ENCODE measurements at regions not wholly inside any gene's neighbourhood (a gene's known extent, or its start where the extent isn't known, plus 50 kb on each side); places are given as distances from the start of the nearest gene placed in this dataset.

DNA sequence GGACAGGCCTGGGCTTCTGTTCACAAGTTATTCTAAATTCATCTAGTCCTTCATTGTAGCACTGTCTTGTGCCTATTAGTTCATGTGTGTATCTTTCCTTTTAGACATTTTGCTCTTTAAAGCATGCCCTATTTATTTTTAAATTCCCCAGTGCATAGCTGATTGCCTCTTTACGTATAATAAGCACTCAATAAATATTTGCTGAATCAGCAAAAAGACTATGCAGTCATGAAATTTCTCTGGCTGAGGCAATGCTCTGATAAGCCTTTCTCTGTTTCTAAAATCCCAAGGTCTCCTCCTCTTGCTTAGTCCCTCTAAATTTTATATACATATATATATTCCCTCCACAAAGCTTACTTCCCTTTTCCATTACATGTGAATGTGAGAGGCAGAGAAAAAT, 315.9 kb upstream of the PCSK5 start:
- Histone ChIP-seq H3K4me3 (no peak overlapping the region), H4K20me1 (replicated peaks; ENCODE audit: insufficient read depth) (no peaks in the 10 kb centered on the region), H3K9me2 (ENCODE audit: insufficient read depth) (0 out of 2 replicates have a peak, but pooled peaks cover 8% of the 10 kb centered on the region), H2AFZ (no peak overlapping the region), H3K4me2 (no peak overlapping the region), H3K79me2 (replicated peaks; ENCODE audit: insufficient read depth) (no peaks in the 10 kb centered on the region), H3K27me3 (ENCODE audit: insufficient read depth) (no peaks in the 10 kb centered on the region), H3F3A (replicated peaks; ENCODE audit: low read depth) (no peaks in the 10 kb centered on the region), H3K27ac (ENCODE audit: low read depth) (no peak overlapping the region), H3K36me3 (ENCODE audit: insufficient read depth) (no peaks in the 10 kb centered on the region), H3K4me1 (ENCODE audit: insufficient read depth) (peaks cover 8% of the 10 kb centered on the region; the same call in 1 of the 2 replicates)
- peaks cover 13% of the 10 kb centered on the region for H3K4me1 Mint-ChIP-seq
- DNase-seq (ENCODE audit: low spot score) (no peak), ATAC-seq (no peak)
- H3K36me3 Mint-ChIP-seq (ENCODE audit: low read depth): no peaks in the 10 kb centered on the region
- no peak overlapping the region for H3K27ac Mint-ChIP-seq
- no peak for TF ChIP-seq POLR2AphosphoS5 (IDR thresholded peaks at IDR 0.05; ENCODE audit: low read depth)
- TF ChIP-seq STAT1 (IDR thresholded peaks at IDR 0.05; ENCODE audit: unreplicated experiment): no peak
- TF ChIP-seq JUNB (IDR thresholded peaks at IDR 0.05; ENCODE audit: unreplicated experiment): no peak
- TF ChIP-seq EZH2phosphoT487 (IDR thresholded peaks at IDR 0.05; ENCODE audit: unreplicated experiment): no peak
- TF ChIP-seq EZH2 (IDR thresholded peaks at IDR 0.05; ENCODE audit: low read depth, unreplicated experiment): no peak
- TF ChIP-seq, protein P1, sequence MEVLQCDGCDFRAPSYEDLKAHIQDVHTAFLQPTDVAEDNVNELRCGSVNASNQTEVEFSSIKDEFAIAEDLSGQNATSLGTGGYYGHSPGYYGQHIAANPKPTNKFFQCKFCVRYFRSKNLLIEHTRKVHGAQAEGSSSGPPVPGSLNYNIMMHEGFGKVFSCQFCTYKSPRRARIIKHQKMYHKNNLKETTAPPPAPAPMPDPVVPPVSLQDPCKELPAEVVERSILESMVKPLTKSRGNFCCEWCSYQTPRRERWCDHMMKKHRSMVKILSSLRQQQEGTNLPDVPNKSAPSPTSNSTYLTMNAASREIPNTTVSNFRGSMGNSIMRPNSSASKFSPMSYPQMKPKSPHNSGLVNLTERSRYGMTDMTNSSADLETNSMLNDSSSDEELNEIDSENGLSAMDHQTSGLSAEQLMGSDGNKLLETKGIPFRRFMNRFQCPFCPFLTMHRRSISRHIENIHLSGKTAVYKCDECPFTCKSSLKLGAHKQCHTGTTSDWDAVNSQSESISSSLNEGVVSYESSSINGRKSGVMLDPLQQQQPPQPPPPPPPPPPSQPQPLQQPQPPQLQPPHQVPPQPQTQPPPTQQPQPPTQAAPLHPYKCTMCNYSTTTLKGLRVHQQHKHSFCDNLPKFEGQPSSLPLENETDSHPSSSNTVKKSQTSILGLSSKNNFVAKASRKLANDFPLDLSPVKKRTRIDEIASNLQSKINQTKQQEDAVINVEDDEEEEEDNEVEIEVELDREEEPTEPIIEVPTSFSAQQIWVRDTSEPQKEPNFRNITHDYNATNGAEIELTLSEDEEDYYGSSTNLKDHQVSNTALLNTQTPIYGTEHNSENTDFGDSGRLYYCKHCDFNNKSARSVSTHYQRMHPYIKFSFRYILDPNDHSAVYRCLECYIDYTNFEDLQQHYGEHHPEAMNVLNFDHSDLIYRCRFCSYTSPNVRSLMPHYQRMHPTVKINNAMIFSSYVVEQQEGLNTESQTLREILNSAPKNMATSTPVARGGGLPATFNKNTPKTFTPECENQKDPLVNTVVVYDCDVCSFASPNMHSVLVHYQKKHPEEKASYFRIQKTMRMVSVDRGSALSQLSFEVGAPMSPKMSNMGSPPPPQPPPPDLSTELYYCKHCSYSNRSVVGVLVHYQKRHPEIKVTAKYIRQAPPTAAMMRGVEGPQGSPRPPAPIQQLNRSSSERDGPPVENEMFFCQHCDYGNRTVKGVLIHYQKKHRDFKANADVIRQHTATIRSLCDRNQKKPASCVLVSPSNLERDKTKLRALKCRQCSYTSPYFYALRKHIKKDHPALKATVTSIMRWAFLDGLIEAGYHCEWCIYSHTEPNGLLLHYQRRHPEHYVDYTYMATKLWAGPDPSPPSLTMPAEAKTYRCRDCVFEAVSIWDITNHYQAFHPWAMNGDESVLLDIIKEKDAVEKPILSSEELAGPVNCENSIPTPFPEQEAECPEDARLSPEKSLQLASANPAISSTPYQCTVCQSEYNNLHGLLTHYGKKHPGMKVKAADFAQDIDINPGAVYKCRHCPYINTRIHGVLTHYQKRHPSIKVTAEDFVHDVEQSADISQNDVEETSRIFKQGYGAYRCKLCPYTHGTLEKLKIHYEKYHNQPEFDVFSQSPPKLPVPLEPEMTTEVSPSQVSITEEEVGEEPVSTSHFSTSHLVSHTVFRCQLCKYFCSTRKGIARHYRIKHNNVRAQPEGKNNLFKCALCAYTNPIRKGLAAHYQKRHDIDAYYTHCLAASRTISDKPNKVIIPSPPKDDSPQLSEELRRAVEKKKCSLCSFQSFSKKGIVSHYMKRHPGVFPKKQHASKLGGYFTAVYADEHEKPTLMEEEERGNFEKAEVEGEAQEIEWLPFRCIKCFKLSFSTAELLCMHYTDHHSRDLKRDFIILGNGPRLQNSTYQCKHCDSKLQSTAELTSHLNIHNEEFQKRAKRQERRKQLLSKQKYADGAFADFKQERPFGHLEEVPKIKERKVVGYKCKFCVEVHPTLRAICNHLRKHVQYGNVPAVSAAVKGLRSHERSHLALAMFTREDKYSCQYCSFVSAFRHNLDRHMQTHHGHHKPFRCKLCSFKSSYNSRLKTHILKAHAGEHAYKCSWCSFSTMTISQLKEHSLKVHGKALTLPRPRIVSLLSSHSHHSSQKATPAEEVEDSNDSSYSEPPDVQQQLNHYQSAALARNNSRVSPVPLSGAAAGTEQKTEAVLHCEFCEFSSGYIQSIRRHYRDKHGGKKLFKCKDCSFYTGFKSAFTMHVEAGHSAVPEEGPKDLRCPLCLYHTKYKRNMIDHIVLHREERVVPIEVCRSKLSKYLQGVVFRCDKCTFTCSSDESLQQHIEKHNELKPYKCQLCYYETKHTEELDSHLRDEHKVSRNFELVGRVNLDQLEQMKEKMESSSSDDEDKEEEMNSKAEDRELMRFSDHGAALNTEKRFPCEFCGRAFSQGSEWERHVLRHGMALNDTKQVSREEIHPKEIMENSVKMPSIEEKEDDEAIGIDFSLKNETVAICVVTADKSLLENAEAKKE (CRISPR knock-in tag; IDR thresholded peaks at IDR 0.05): no peak
- no peaks in the 10 kb centered on the region for H3K27me3 Mint-ChIP-seq (ENCODE audit: insufficient read depth, low read depth, poor library complexity)
- no peaks in the 10 kb centered on the region for H3K9me3 Mint-ChIP-seq
- no peak overlapping the region for H3K4me3 Mint-ChIP-seq

DNA sequence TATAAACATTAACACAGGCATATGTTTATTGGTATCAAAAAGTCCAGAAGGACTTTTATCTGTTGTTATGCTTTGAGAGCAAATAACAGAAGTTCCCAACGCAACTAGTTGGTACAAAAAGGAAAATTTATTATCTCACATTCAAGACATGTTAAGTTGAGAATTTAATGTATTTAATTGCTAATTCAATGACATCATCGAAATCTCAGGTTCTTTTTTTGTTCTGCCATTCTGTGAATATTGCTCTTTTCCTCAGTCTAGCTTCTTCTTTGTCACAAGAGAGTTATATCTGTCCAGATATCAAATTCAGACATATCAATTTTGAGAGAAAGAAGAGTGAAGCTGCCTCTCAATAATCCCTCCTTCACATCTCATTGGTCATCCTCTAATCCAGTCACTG, 307.6 kb upstream of the PCSK5 start:
- Histone ChIP-seq H3K27ac (ENCODE audit: low read depth) (no peak overlapping the region), H2AFZ (no peak overlapping the region), H3K9me2 (ENCODE audit: insufficient read depth) (peaks cover 5% of the 10 kb centered on the region; the same call in 1 of the 2 replicates), H3K36me3 (ENCODE audit: insufficient read depth) (no peaks in the 10 kb centered on the region), H3K4me2 (no peak overlapping the region), H3F3A (replicated peaks; ENCODE audit: low read depth) (no peaks in the 10 kb centered on the region), H3K4me3 (no peak overlapping the region), H3K79me2 (replicated peaks; ENCODE audit: insufficient read depth) (no peaks in the 10 kb centered on the region), H3K4me1 (ENCODE audit: insufficient read depth) (peaks cover 3% of the 10 kb centered on the region; the same call in 1 of the 2 replicates), H3K27me3 (ENCODE audit: insufficient read depth) (no peaks in the 10 kb centered on the region), H4K20me1 (replicated peaks; ENCODE audit: insufficient read depth) (no peaks in the 10 kb centered on the region)
- no peak overlapping the region for H3K27ac Mint-ChIP-seq
- no peak overlapping the region for H3K4me3 Mint-ChIP-seq
- DNase-seq (ENCODE audit: low spot score): no peak
- no peaks in the 10 kb centered on the region for H3K9me3 Mint-ChIP-seq
- no peaks in the 10 kb centered on the region for H3K36me3 Mint-ChIP-seq (ENCODE audit: low read depth)
- H3K4me1 Mint-ChIP-seq: peaks cover 3% of the 10 kb centered on the region; the same call in 2 of the 3 replicates
- H3K27me3 Mint-ChIP-seq (ENCODE audit: insufficient read depth, low read depth, poor library complexity): no peaks in the 10 kb centered on the region
- no peak for ATAC-seq
- TF ChIP-seq ZNF114 (CRISPR knock-in tag; IDR thresholded peaks at IDR 0.05) (no peak), ZNF331 (CRISPR knock-in tag; IDR thresholded peaks at IDR 0.05; ENCODE audit: low read depth) (no peak), CREB1 (CRISPR knock-in tag; IDR thresholded peaks at IDR 0.05; ENCODE audit: low read depth) (no peak), EZH2phosphoT487 (IDR thresholded peaks at IDR 0.05; ENCODE audit: unreplicated experiment) (no peak), EZH2 (IDR thresholded peaks at IDR 0.05; ENCODE audit: low read depth, unreplicated experiment) (no peak), STAT1 (IDR thresholded peaks at IDR 0.05; ENCODE audit: unreplicated experiment) (no peak)
- TF ChIP-seq, protein P2, sequence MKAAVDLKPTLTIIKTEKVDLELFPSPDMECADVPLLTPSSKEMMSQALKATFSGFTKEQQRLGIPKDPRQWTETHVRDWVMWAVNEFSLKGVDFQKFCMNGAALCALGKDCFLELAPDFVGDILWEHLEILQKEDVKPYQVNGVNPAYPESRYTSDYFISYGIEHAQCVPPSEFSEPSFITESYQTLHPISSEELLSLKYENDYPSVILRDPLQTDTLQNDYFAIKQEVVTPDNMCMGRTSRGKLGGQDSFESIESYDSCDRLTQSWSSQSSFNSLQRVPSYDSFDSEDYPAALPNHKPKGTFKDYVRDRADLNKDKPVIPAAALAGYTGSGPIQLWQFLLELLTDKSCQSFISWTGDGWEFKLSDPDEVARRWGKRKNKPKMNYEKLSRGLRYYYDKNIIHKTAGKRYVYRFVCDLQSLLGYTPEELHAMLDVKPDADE (IDR thresholded peaks at IDR 0.05): no peak
- TF ChIP-seq, protein P3, sequence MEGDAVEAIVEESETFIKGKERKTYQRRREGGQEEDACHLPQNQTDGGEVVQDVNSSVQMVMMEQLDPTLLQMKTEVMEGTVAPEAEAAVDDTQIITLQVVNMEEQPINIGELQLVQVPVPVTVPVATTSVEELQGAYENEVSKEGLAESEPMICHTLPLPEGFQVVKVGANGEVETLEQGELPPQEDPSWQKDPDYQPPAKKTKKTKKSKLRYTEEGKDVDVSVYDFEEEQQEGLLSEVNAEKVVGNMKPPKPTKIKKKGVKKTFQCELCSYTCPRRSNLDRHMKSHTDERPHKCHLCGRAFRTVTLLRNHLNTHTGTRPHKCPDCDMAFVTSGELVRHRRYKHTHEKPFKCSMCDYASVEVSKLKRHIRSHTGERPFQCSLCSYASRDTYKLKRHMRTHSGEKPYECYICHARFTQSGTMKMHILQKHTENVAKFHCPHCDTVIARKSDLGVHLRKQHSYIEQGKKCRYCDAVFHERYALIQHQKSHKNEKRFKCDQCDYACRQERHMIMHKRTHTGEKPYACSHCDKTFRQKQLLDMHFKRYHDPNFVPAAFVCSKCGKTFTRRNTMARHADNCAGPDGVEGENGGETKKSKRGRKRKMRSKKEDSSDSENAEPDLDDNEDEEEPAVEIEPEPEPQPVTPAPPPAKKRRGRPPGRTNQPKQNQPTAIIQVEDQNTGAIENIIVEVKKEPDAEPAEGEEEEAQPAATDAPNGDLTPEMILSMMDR (conservative IDR thresholded peaks at IDR 0.05; ENCODE audit: low read depth in 2 of 2): no peak
